SW480 (cell line): ENCODE measurements at regions not wholly inside any gene's neighbourhood (a gene's known extent, or its start where the extent isn't known, plus 50 kb on each side); places are given as distances from the start of the nearest gene placed in this dataset.
"Not testable (repeated sequence)": the region's sequence is repeated elsewhere in the genome, so short reads cannot be mapped to it uniquely, and the experiment has no call there.

ENCODE experiments used
- DNase-seq: peaks from one replicate; pipeline ENCODE4 v3.0.0-alpha.2; 2016; ENCODE audit warnings: low spot score

- DNase-seq: no peak
Observed at GRCh38 chr5:106814961-106815360, 855.8 kb downstream of the EFNA5 start.

DNA sequence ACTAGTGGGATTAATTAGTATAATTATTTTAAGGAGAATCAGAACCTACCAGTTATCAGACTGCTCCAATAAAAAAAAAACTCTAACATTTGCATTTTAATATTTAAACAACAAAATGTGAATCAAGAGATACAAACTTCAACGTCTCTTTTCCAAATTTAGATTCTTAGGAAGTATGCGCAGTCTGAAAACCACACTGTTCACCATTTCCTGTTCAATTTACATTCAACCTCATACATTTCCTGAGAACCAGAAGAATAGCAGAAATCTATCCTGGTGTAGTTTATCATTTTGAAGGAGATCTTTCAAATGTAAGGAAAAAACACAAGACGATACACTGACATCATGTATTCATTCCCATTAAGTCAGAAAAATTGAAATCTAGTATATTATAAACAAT lies 869.2 kb downstream of the EFNA5 start:
- no peak for DNase-seq

GRCh38 chr5:106797996-106798395 lies 872.7 kb downstream of the EFNA5 start:
- DNase-seq: no peak

DNA sequence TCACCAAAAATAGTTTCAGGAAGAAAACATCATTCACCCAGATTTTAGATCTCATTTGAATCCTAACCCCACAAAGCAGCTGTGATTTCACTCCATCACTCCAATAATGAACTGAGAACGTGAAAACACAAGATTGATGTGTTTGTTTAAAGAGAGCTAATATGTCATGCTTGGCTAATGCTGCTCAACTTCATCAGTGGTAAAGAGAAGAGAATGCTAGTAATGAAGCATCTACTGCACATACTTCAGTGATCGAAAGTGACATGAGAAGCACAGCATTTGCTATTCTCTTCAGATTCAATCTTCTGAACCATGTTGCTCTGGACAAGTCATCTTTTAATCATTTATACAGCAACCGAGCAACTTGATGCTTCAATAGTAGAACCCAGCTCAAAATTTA lies 874.7 kb downstream of the EFNA5 start:
- no peak for DNase-seq

- DNase-seq: no peak
Observed at GRCh38 chr5:106784846-106785245, 885.9 kb downstream of the EFNA5 start.

GRCh38 chr5:106780355-106780754 lies 890.4 kb downstream of the EFNA5 start:
- no peak for DNase-seq

DNA sequence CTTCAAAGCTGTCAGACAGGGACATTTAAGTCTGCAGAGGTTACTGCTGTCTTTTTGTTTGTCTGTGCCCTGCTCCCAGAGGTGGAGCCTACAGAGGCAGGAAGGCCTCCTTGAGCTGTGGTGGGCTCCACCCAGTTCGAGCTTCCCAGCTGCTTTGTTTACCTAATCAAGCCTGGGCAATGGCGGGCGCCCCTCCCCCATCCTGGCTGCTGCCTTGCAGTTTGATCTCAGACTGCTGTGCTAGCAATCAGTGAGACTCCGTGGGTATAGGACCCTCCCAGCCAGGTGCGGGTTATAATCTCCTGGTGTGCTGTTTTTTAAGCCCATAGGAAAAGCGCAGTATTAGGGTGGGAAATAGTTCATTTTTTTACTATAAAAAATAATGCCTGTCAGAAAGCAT lies 894.2 kb downstream of the EFNA5 start:
- not testable (repeated sequence) for DNase-seq

GRCh38 chr5:106768392-106768791 lies 902.3 kb downstream of the EFNA5 start:
- DNase-seq: no peak

DNA sequence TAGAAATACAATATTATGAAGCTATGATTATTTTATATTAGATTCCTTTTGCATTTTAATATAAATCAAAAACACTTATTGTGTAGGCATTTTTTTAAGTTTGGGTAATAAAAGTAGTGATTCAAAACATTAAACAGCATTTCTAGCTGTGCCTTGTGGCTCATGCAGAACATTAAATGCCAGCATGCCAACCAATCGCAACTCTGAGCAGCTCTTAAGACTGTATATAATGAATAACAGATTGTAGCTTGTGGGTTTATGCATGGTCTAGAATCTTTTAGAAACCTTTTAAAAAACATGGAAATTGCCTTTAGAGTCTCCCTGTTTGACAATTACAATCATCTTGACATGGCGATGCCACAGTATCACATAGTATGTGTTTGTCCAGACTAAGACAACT lies 903.8 kb downstream of the EFNA5 start:
- DNase-seq: no peak

DNA sequence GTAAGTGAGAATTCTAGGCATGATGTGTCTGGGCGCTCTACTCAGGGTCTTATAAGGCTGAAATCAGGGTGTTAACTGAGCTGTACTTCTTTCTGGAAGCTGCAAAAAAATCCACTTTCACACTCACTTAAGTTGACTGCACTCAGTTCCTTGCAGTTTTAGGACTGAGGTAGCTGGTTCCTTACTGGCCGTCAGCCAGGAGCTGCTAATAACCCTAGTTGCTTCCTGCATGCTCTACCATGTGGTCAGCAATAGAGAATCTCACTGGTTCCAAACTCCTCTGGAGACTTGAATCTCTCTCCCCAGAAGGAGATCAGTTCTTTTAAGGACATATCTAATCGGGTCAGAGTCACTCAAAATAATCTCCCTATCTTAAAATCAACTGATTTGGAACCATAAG lies 911.2 kb downstream of the EFNA5 start:
- DNase-seq: no peak

- no peak for DNase-seq
Observed at GRCh38 chr5:106759152-106759551, 911.6 kb downstream of the EFNA5 start.

DNA sequence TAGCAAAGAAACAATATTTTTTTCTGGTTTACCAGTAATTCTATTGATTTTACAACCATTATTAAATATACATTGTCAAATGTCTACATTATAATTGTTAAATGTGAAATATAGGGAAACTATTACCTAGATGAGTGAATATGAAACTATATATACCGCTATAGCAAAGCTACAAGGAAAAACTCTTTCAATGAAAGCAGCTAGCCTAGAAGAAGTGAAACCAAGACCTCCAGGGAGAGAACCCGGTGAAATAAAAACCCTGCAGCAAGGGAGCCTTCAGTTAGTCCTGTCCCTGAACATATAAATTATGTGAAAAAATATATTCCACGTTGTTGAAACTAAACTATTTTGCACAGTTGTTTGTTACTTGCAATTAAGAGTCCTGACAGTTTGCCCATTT lies 913.1 kb downstream of the EFNA5 start:
- no peak for DNase-seq

DNA sequence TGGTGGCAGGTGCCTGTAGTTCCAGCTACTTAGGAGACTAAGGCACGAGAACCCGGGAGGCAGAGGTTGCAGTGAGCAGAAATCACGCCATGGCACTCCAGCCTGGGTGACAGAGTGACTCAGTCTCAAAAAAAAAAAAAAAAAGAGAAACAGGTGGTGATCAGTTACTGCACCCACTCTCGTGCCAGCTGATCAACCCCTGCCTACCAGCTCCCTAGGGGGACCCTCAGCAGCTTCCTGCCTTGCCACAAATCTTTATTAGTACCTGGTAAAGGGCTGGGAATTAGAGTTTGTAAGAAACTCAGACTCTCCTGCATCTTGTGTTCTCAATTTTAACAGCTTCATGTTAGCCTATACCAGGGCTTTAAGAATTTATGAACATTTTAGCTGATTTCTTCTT lies 914.9 kb downstream of the EFNA5 start:
- no peak for DNase-seq

- no peak for DNase-seq
Observed at GRCh38 chr5:106755066-106755465, 915.7 kb downstream of the EFNA5 start.

DNA sequence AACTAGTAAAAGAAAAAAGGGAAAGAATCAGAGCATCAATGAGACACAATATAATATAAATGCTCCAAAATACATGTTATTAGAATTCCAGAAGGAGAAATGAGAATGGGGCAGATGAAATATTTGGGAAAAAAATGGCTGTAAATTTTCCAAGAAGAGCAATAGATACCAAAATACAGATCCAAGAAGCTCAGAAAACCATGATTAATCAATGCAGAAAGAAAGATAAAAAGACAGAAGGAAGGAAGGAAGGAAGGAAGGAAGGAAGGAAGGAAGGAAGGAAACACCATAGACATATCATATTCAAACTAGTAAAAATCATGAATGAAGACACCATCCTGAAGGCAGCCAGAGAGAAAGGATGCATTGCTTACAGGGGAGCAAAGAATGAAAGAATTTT lies 920.9 kb downstream of the EFNA5 start:
- DNase-seq: no peak

DNA sequence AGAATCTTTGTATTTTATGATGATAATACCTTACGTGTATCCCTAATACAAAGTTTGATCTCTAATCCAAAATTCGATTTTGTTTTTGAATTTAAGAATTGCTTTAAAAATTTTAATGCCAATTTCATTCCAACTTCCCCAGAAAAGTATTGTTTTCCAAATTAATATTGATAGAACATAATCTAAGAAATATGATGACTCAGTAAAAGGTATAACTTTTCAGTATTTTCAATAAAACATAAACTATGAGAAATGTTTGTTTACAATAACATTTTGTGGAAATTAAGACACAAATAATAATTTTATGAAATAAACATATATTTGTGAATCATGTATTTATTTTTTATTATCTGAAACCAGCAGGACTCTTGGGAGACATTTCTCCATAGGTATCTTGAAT lies 931.6 kb downstream of the EFNA5 start:
- no peak for DNase-seq

- DNase-seq: no peak
Observed at GRCh38 chr5:106737111-106737510, 933.6 kb downstream of the EFNA5 start.

DNA sequence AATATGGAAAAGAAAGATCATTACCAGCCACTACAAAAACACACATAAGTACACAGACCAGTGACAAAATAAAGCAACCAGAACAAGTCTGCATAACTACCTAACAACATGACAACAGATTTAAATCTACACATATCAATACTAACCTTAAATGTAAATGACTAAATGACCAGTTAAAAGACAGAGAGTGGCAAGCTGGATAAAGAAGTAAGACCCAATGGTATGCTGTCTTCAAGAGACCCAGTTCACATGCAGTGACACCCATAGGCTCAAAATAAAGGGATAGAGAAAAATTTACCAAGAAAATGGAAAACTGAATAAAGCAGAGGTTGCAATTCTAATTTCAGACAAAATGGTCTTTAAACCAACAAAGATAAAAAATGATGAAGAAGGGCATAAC lies 938.1 kb downstream of the EFNA5 start:
- no peak for DNase-seq

- no peak for DNase-seq
Observed at GRCh38 chr5:106730912-106731311, 939.8 kb downstream of the EFNA5 start.

DNA sequence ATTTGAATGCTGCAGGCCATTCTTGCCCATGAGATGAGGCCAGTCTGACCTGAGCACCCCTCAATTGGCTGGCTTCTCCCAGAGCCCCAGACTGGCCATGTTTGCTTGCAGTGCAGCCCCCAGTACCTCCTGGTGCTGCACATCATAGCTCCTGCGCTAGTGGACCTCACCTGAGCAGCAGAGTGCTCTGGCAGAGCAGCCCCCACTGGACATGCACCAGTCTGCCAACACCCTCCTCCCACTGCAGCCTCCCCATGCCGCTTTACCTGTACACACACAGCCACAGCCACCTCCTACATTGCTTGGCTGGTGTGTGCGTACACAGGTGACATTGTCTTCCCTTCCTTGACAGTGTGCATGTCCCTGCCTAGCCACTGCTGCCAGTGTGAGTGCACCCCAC lies 940.2 kb downstream of the EFNA5 start:
- DNase-seq: no peak

- DNase-seq: no peak
Observed at GRCh38 chr5:106728208-106728607, 942.5 kb downstream of the EFNA5 start.

DNA sequence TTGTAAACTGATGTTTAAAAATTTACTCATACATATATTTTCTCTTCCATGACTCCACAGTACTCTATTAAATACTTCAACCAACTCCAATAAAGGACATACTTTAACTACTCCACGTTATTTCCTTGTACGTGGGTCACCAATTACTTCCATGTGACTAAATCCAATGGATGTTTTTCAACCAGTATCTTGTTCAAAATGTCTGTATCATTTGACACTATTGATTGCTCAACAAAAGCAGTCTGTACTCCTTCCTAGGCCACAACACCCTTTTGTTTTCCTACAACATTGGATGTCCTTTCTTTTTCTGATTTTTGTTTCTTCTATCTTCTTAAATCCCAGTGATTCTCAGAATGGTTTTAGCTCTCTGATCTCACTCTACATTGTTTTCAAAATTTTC lies 943.7 kb downstream of the EFNA5 start:
- no peak for DNase-seq

DNA sequence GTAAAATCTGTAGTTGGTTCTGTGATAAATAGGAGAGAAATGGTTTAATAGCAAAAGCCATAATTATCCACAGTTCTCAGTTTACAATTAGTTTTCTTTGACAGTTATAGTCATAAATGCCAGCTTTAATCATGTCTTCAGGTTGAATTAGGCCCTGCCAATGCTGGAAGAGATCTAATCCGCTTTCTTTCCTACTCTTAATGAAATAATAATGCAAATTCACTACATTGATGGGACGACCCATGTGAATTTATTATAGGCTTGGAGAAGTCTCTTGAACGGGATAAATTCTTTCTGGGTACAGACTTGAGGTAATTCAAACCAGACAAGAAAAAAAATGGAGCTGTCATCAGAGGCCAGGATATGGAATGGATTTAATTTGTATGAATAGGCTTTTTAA lies 950.4 kb downstream of the EFNA5 start:
- DNase-seq: no peak

GRCh38 chr5:106699796-106700195 lies 970.9 kb downstream of the EFNA5 start:
- DNase-seq: no peak

GRCh38 chr5:106699198-106699597 lies 971.5 kb downstream of the EFNA5 start:
- no peak for DNase-seq
